ENCODE measurements at regions not wholly inside any gene's neighbourhood (a gene's known extent, or its start where the extent isn't known, plus 50 kb on each side); places are given as distances from the start of the nearest gene placed in this dataset.

DNA sequence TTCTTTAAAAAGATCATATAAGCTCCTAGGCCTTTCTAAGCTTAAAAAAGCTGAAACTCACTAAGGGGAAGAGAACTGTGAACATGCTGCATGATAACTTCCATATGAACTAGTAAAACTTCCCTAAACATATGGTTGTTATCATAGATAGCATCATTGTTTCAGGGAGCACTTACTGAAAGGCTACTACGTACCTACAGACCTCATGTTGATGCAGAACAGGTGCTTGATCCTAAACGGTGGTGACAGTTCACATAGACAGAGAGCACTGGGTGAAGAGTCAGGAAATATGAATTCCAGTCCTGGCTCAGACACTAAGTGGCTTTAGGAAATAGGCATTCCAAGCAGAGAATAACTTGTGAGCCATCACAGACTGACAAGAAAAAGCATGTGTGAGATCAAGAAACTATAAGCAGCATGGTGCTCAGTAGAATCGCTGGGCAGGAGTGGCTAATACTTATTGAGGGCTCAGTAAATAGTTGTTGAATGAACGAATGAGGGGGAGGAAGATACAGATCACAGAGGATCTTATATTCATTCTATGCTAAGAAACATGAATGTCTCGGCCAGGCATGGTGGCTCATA lies 78.4 kb upstream of the NUDT4 start:
- no peak overlapping the region for H2AFZ ChIP-seq (ENCODE audit: low read length)
- POLR2A ChIA-PET (ENCODE audit: unreplicated experiment) = no interaction called here

DNA sequence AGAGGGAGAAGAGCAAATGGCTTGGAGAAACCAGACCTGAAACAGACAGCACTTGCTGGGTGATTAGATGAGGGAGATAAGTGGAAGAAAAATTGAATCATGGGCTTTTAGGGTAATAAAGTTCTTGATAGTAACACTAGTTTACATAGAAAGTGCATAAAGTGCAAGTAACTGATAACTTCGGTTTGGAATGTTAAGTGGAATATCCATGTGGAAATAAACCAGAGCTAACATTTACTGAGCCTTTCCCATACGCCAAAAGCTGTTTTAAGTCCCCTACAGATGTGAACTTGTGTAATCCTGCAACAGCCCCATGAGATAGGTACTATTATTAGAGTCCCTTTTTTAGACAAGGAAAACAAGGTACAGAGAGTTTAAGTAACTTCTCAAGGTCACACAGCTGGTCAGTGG lies 77.1 kb upstream of the NUDT4 start:
- no peaks in the 10 kb centered on the region for H4K20me1 ChIP-seq (ENCODE audit: low read length)
- BruUV-seq (replicated peaks) = no TSS peak
- no peaks in the 10 kb centered on the region for H3K27me3 ChIP-seq (ENCODE audit: low read length)
- H3K9me2 ChIP-seq (replicated peaks; ENCODE audit: low read length) = no peaks in the 10 kb centered on the region
- H3K36me3 ChIP-seq (ENCODE audit: low read depth, low read length) = no peaks in the 10 kb centered on the region
- no peak overlapping the region for H3K4me3 ChIP-seq (ENCODE audit: low read length)
- H3K9me3 ChIP-seq (ENCODE audit: low read length) = no peaks in the 10 kb centered on the region
- CTCF ChIA-PET = no interaction called here
- no peaks in the 10 kb centered on the region for H3F3A ChIP-seq (ENCODE audit: low read length, unreplicated experiment)
- no peak for DNase-seq
- H3K9ac ChIP-seq (ENCODE audit: low read length) = no peak overlapping the region
- H3K4me1 ChIP-seq (ENCODE audit: insufficient read depth, low read length) = no peaks in the 10 kb centered on the region
- intact Hi-C loops (cut with micrococcal nuclease) = no loop called here
- H2AFZ ChIP-seq (ENCODE audit: low read length) = no peak overlapping the region
- TF ChIP-seq EZH2phosphoT487 (IDR thresholded peaks at IDR 0.05; ENCODE audit: borderline replicate concordance, low read length) = no peak
- TF ChIP-seq, protein P1, sequence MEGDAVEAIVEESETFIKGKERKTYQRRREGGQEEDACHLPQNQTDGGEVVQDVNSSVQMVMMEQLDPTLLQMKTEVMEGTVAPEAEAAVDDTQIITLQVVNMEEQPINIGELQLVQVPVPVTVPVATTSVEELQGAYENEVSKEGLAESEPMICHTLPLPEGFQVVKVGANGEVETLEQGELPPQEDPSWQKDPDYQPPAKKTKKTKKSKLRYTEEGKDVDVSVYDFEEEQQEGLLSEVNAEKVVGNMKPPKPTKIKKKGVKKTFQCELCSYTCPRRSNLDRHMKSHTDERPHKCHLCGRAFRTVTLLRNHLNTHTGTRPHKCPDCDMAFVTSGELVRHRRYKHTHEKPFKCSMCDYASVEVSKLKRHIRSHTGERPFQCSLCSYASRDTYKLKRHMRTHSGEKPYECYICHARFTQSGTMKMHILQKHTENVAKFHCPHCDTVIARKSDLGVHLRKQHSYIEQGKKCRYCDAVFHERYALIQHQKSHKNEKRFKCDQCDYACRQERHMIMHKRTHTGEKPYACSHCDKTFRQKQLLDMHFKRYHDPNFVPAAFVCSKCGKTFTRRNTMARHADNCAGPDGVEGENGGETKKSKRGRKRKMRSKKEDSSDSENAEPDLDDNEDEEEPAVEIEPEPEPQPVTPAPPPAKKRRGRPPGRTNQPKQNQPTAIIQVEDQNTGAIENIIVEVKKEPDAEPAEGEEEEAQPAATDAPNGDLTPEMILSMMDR (conservative IDR thresholded peaks at IDR 0.05; ENCODE audit: low read depth, low read length) = no peak
- TF ChIP-seq EZH2 (IDR thresholded peaks at IDR 0.05; ENCODE audit: low read length, unreplicated experiment) = no peak
- no peaks in the 10 kb centered on the region for H3K79me2 ChIP-seq (ENCODE audit: low read length)
- POLR2A ChIA-PET (ENCODE audit: unreplicated experiment) = no interaction called here
- no peak overlapping the region for H3K27ac ChIP-seq (ENCODE audit: low read length)
- H3K4me2 ChIP-seq (ENCODE audit: low read length) = no peak overlapping the region
- no peak for ATAC-seq

More for the DNA sequence above, 78.4 kb upstream of the NUDT4 start:
- CTCF ChIA-PET = no interaction called here
- no peak overlapping the region for H3K4me2 ChIP-seq (ENCODE audit: low read length)
- no peak for TF ChIP-seq EZH2 (IDR thresholded peaks at IDR 0.05; ENCODE audit: low read length, unreplicated experiment)
- TF ChIP-seq, protein P1 (conservative IDR thresholded peaks at IDR 0.05; ENCODE audit: low read depth, low read length) = no peak
- TF ChIP-seq EZH2phosphoT487 (IDR thresholded peaks at IDR 0.05; ENCODE audit: borderline replicate concordance, low read length) = no peak
- no TSS peak for BruUV-seq (replicated peaks)
- H3K4me1 ChIP-seq (ENCODE audit: insufficient read depth, low read length) = no peaks in the 10 kb centered on the region
- H4K20me1 ChIP-seq (ENCODE audit: low read length) = no peaks in the 10 kb centered on the region
- no peak overlapping the region for H3K9ac ChIP-seq (ENCODE audit: low read length)
- no peak overlapping the region for H3K4me3 ChIP-seq (ENCODE audit: low read length)
- no peaks in the 10 kb centered on the region for H3K9me3 ChIP-seq (ENCODE audit: low read length)
- no peak overlapping the region for H3K27ac ChIP-seq (ENCODE audit: low read length)
- ATAC-seq = no peak
- intact Hi-C loops (cut with micrococcal nuclease) = no loop called here
- DNase-seq = no peak
- no peaks in the 10 kb centered on the region for H3K36me3 ChIP-seq (ENCODE audit: low read depth, low read length)
- no peaks in the 10 kb centered on the region for H3K9me2 ChIP-seq (replicated peaks; ENCODE audit: low read length)
- H3K27me3 ChIP-seq (ENCODE audit: low read length) = no peaks in the 10 kb centered on the region
- no peaks in the 10 kb centered on the region for H3K79me2 ChIP-seq (ENCODE audit: low read length)
- H3F3A ChIP-seq (ENCODE audit: low read length, unreplicated experiment) = no peaks in the 10 kb centered on the region

DNA sequence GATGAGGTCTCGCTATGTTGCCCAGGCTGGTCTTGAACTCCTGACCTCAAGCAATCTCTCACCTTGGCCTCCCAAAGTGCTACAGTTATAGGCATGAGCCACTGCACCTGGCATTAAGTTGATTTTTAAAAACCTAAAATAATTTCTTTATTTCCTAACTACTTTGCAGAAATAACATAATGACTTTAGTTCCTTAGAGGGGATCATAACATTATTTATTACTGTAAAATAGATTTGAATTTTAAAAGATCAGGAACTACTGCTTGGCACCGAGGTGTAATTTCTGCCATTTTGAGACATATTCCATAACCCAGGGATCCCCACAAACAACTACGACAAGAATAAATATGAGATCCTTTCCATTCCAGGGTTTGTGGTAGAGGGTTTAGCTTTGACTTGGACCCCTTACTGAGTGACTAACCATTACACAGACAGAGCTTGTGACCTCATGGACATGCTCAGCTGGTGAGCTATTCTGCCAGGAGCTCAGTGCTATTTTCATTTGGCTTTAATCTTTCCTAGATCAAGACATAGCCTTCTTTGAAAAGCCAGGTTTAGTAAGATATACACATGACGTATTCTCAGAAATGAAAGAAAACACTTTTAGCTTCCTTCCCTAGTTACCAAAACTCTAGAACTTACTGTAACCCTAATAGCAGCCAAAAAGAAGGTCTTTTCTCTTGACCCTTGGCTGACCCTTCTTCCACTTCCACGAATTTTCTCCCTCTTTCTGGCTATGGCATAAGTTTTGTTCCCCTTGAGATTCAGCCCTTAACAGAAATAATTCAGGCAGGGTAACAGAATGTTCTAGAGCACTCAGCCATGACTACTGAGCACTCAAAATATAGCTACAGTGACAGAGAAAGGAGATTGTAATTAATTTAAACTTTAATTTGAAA lies 75.1 kb upstream of the NUDT4 start:
- H3K4me2 ChIP-seq (ENCODE audit: low read length) = no peak overlapping the region
- POLR2A ChIA-PET (ENCODE audit: unreplicated experiment) = no interaction called here
- H4K20me1 ChIP-seq (ENCODE audit: low read length) = no peaks in the 10 kb centered on the region
- no peaks in the 10 kb centered on the region for H3K36me3 ChIP-seq (ENCODE audit: low read depth, low read length)
- no peaks in the 10 kb centered on the region for H3K9me2 ChIP-seq (replicated peaks; ENCODE audit: low read length)
- CTCF ChIA-PET = no interaction called here
- H3K27ac ChIP-seq (ENCODE audit: low read length) = no peak overlapping the region
- no peaks in the 10 kb centered on the region for H3F3A ChIP-seq (ENCODE audit: low read length, unreplicated experiment)
- intact Hi-C loops (cut with micrococcal nuclease) = no loop called here
- H3K9me3 ChIP-seq (ENCODE audit: low read length) = no peaks in the 10 kb centered on the region
- H3K27me3 ChIP-seq (ENCODE audit: low read length) = no peaks in the 10 kb centered on the region
- no peaks in the 10 kb centered on the region for H3K79me2 ChIP-seq (ENCODE audit: low read length)
- no peak overlapping the region for H2AFZ ChIP-seq (ENCODE audit: low read length)
- ATAC-seq = no peak
- no peaks in the 10 kb centered on the region for H3K4me1 ChIP-seq (ENCODE audit: insufficient read depth, low read length)
- H3K4me3 ChIP-seq (ENCODE audit: low read length) = no peak overlapping the region
- no peak overlapping the region for H3K9ac ChIP-seq (ENCODE audit: low read length)
- no peak for DNase-seq
- BruUV-seq (replicated peaks) = no TSS peak
- no peak for TF ChIP-seq EZH2 (IDR thresholded peaks at IDR 0.05; ENCODE audit: low read length, unreplicated experiment)
- no peak for TF ChIP-seq EZH2phosphoT487 (IDR thresholded peaks at IDR 0.05; ENCODE audit: borderline replicate concordance, low read length)
- TF ChIP-seq, protein P1 (conservative IDR thresholded peaks at IDR 0.05; ENCODE audit: low read depth, low read length) = no peak

Data from PC-3 (cell line).